Stimulated activated CD8-positive, alpha-beta memory T cell treated with anti-CD3 and anti-CD28 coated beads, Interleukin-4, amount 100 ng/mL, for 4 hours (primary cell): ENCODE measurements at regions not wholly inside any gene's neighbourhood (a gene's known extent, or its start where the extent isn't known, plus 50 kb on each side); places are given as distances from the start of the nearest gene placed in this dataset.
"Not testable (repeated sequence)": the region's sequence is repeated elsewhere in the genome, so short reads cannot be mapped to it uniquely, and the experiment has no call there.

Source experiments
- DNase-seq, 2 donors: peaks; one replicate each; pipeline ENCODE4 v3.0.0-alpha.2; 2020; ENCODE audit warnings: low read depth in 2 of 2, low spot score in 1 of 2

GRCh38 chr10:21406595-21407193, 118.8 kb downstream of the SKIDA1 start:
- no peak for DNase-seq

GRCh38 chr10:21405981-21406380, 119.5 kb downstream of the SKIDA1 start:
- DNase-seq: no peak

GRCh38 chr10:21403256-21404015, 122.0 kb downstream of the SKIDA1 start:
- no peak for DNase-seq

GRCh38 chr10:21402606-21403083, 122.8 kb downstream of the SKIDA1 start:
- DNase-seq: no peak

GRCh38 chr10:21401196-21401595, 124.3 kb downstream of the SKIDA1 start:
- DNase-seq: no peak

- no peak for DNase-seq
Measured at GRCh38 chr10:21399392-21400035, 126.0 kb downstream of the SKIDA1 start.

GRCh38 chr10:21398563-21399231, 126.8 kb downstream of the SKIDA1 start:
- no peak for DNase-seq

- no peak for DNase-seq
Measured at GRCh38 chr10:21396889-21397288, 128.6 kb downstream of the SKIDA1 start.

- no peak for DNase-seq
Measured at GRCh38 chr10:21393931-21394330, 131.6 kb downstream of the SKIDA1 start.

- DNase-seq: no peak
Measured at GRCh38 chr10:21388589-21388988, 136.9 kb downstream of the SKIDA1 start.

- DNase-seq: no peak
Measured at GRCh38 chr10:21387868-21388267, 137.6 kb downstream of the SKIDA1 start.

- DNase-seq: no peak
Measured at GRCh38 chr10:21385996-21386585, 139.4 kb downstream of the SKIDA1 start.

GRCh38 chr10:21385536-21385935, 139.9 kb downstream of the SKIDA1 start:
- DNase-seq: no peak

- DNase-seq: no peak
Measured at GRCh38 chr10:21379143-21379542, 146.3 kb downstream of the SKIDA1 start.

GRCh38 chr10:21375274-21375673, 150.2 kb downstream of the SKIDA1 start:
- not testable (repeated sequence) for DNase-seq

- DNase-seq: not testable (repeated sequence)
Measured at GRCh38 chr10:21373881-21374280, 151.6 kb downstream of the SKIDA1 start.

GRCh38 chr10:21372651-21373410, 152.7 kb downstream of the SKIDA1 start:
- no peak for DNase-seq

GRCh38 chr10:21369697-21370096, 155.8 kb downstream of the SKIDA1 start:
- DNase-seq: no peak

GRCh38 chr10:21368728-21369425, 156.6 kb downstream of the SKIDA1 start:
- no peak for DNase-seq

GRCh38 chr10:21368022-21368582, 157.4 kb downstream of the SKIDA1 start:
- DNase-seq: no peak
